IMR-90 (cell line): ENCODE measurements at regions not wholly inside any gene's neighbourhood (a gene's known extent, or its start where the extent isn't known, plus 50 kb on each side); places are given as distances from the start of the nearest gene placed in this dataset.

ENCODE experiments used
- ATAC-seq: fragments of 200-7000 bp; cut with Tn5 transposase; 2 replicates; pipeline ENCODE4 v1.9.1; 2020; ENCODE audit warnings: low read depth, mild to moderate bottlenecking, moderate library complexity
- BruUV-seq: library from RNA; stranded (reverse); fragments of 400-500 nt; replicated peaks from 2 replicates; lab custom pipeline; 2021; lab: Mats Ljungman, UMichigan
- CTCF ChIA-PET: fragments of 300-600 bp; formaldehyde crosslinking; extraction: SDS; loops from one replicate; lab custom pipeline; 2021; ENCODE audit warnings: antibody characterized with exemption; lab: Yijun Ruan, JAX
- POLR2A ChIA-PET: fragments of 300-600 bp; sonication (Branson Sonifier 250); formaldehyde crosslinking; loops from one replicate; lab custom pipeline; 2022; ENCODE audit warnings: antibody characterized with exemption; ENCODE audit not compliant: unreplicated experiment; lab: Charles Lee
- DNase-seq: peaks from one replicate; pipeline ENCODE4 v3.0.0; 2013
- H2AFZ ChIP-seq: replicated peaks from 2 replicates; pipeline ENCODE3; 2013; ENCODE audit warnings: low read length, mild to moderate bottlenecking; ENCODE audit not compliant: poor library complexity
- H2AK5ac ChIP-seq: 2 replicates; pipeline ENCODE4 v1.6.1; 2013; ENCODE audit warnings: low read depth, low read length, inconsistent platforms
- H2AK9ac ChIP-seq: replicated peaks from 2 replicates; pipeline ENCODE3; 2013; ENCODE audit warnings: mild to moderate bottlenecking, low read depth, low read length, moderate library complexity; ENCODE audit not compliant: poor library complexity
- H2BK120ac ChIP-seq: 2 replicates; pipeline ENCODE4 v1.6.1; 2013; ENCODE audit warnings: low read depth, low read length, inconsistent platforms
- H2BK15ac ChIP-seq: 3 replicates; pipeline ENCODE4 v1.6.1; 2013; ENCODE audit warnings: low read depth, low read length, inconsistent platforms
- H2BK20ac ChIP-seq: 2 replicates; pipeline ENCODE4 v1.6.1; 2013; ENCODE audit warnings: low read depth, mild to moderate bottlenecking, inconsistent platforms, low read length, moderate library complexity
- H2BK5ac ChIP-seq: 2 replicates; pipeline ENCODE4 v1.6.1; 2013; ENCODE audit warnings: mild to moderate bottlenecking, low read depth, low read length, inconsistent platforms; ENCODE audit not compliant: poor library complexity, severe bottlenecking
- H3K14ac ChIP-seq: replicated peaks from 2 replicates; pipeline ENCODE4 v1.6.1; 2013; ENCODE audit warnings: low read depth, low read length, inconsistent platforms
- H3K18ac ChIP-seq: 2 replicates; pipeline ENCODE4 v1.6.1; 2013; ENCODE audit warnings: low read depth, low read length, control low read depth
- H3K23ac ChIP-seq: 2 replicates; pipeline ENCODE4 v1.6.1; 2013; ENCODE audit warnings: low read depth, low read length, inconsistent platforms
- H3K27ac ChIP-seq: 2 replicates; pipeline ENCODE4 v1.5.1; 2013; ENCODE audit warnings: mild to moderate bottlenecking, control low read depth, low read length; ENCODE audit not compliant: insufficient read depth
- H3K27me3 ChIP-seq: 2 replicates; pipeline ENCODE4 v1.6.1; 2013; ENCODE audit warnings: low read length; ENCODE audit not compliant: control insufficient read depth, insufficient read depth
- H3K36me3 ChIP-seq: 2 replicates; pipeline ENCODE4 v1.6.1; 2013; ENCODE audit warnings: low read length, mixed read lengths; ENCODE audit not compliant: control insufficient read depth, insufficient read depth
- H3K4ac ChIP-seq: 2 replicates; pipeline ENCODE4 v1.6.1; 2013; ENCODE audit warnings: low read depth, low read length, inconsistent platforms
- H3K4me1 ChIP-seq: 2 replicates; pipeline ENCODE4 v1.6.1; 2013; ENCODE audit warnings: low read length, mixed read lengths; ENCODE audit not compliant: control insufficient read depth, insufficient read depth
- H3K4me2 ChIP-seq: 2 replicates; pipeline ENCODE4 v1.6.1; 2013; ENCODE audit warnings: low read depth, mild to moderate bottlenecking, control low read depth, low read length, moderate library complexity
- H3K4me3 ChIP-seq: 2 replicates; pipeline ENCODE4 v1.5.1; 2013; ENCODE audit warnings: low read depth, mild to moderate bottlenecking, control low read depth, low read length, moderate library complexity; ENCODE audit not compliant: insufficient read depth
- H3K56ac ChIP-seq: 2 replicates; pipeline ENCODE4 v1.6.1; 2013; ENCODE audit warnings: low read length, inconsistent platforms; ENCODE audit not compliant: insufficient read depth; ENCODE audit errors: extremely low read depth
- H3K79me1 ChIP-seq, 2 experiments: 2 replicates each; pipeline ENCODE4 v1.6.1; 2013; ENCODE audit warnings: low read length in 2 of 2, inconsistent platforms in 1 of 2, low read depth in 1 of 2
- H3K9ac ChIP-seq: 2 replicates; pipeline ENCODE4 v1.6.1; 2013; ENCODE audit warnings: low read depth, low read length, control low read depth
- H3K9me1 ChIP-seq: 2 replicates; pipeline ENCODE4 v1.6.1; 2013; ENCODE audit warnings: low read length, inconsistent platforms; ENCODE audit not compliant: insufficient read depth
- H3K9me3 ChIP-seq: 2 replicates; pipeline ENCODE4 v1.6.1; 2013; ENCODE audit warnings: low read length; ENCODE audit not compliant: control insufficient read depth, insufficient read depth
- H4K20me1 ChIP-seq: 2 replicates; pipeline ENCODE4 v1.6.1; 2013; ENCODE audit warnings: low read length, inconsistent platforms; ENCODE audit not compliant: insufficient read depth
- H4K5ac ChIP-seq: 2 replicates; pipeline ENCODE4 v1.6.1; 2013; ENCODE audit warnings: mild to moderate bottlenecking, low read depth, low read length, control low read depth
- H4K8ac ChIP-seq, 2 experiments: 2 replicates each; pipeline ENCODE4 v1.6.1; 2013; ENCODE audit warnings: low read depth in 2 of 2, low read length in 2 of 2, control low read depth in 1 of 2, inconsistent platforms in 1 of 2
- H4K91ac ChIP-seq: 2 replicates; pipeline ENCODE4 v1.6.1; 2013; ENCODE audit warnings: low read depth, low read length, inconsistent platforms; ENCODE audit not compliant: insufficient read depth
- BHLHE40 ChIP-seq: fragments of 150-350 bp; IDR thresholded peaks from 2 replicates; pipeline ENCODE4 v1.6.1; 2016; ENCODE audit warnings: mild to moderate bottlenecking, low read depth, low read length
- CTCF ChIP-seq: conservative IDR thresholded peaks from 2 replicates; pipeline ENCODE4 v1.5.1; 2012; ENCODE audit warnings: mild to moderate bottlenecking, low read depth, low read length, improper control_type of control experiment
- ELK1 ChIP-seq: fragments of 150-350 bp; IDR thresholded peaks from 2 replicates; pipeline ENCODE4 v1.6.1; 2016; ENCODE audit warnings: low read depth, mild to moderate bottlenecking, low read length, moderate library complexity, borderline replicate concordance
- MAZ ChIP-seq: IDR thresholded peaks from 2 replicates; pipeline ENCODE4 v1.6.1; 2012; ENCODE audit warnings: low read depth, mild to moderate bottlenecking, low read length, improper control_type of control experiment, moderate library complexity, borderline replicate concordance
- NFE2L2 ChIP-seq: fragments of 150-350 bp; IDR thresholded peaks from 2 replicates; pipeline ENCODE4 v1.6.1; 2016; ENCODE audit warnings: low read depth, mild to moderate bottlenecking, low read length
- POLR2A ChIP-seq: IDR thresholded peaks from 2 replicates; pipeline ENCODE4 v1.6.1; 2012; ENCODE audit warnings: mild to moderate bottlenecking, low read depth, low read length
- RFX5 ChIP-seq: IDR thresholded peaks from 2 replicates; pipeline ENCODE4 v1.8.0; 2012; ENCODE audit warnings: low read depth, mild to moderate bottlenecking, low read length, moderate library complexity
- WGBS, 2 experiments: methylation state at CpG; one replicate each; pipeline versions ENCODE4 v1.1.5 to v1.1.7; 2013; ENCODE audit warnings: missing lambda C conversion rate in 2 of 2; ENCODE audit not compliant: insufficient read length in 1 of 2; ENCODE audit errors: extremely low coverage in 2 of 2; 5-methylcytosine and 5-hydroxymethylcytosine counted together
- dilution Hi-C: fragments of 300-500 bp; cut with HindIII; formaldehyde crosslinking; loops from one replicate; pipeline ENCODE4 v1.14.3; 2018; ENCODE audit warnings: low sequenced_read_pairs; ENCODE audit not compliant: unreplicated experiment
- in situ Hi-C: fragments of 300-500 bp; cut with MboI; formaldehyde crosslinking; loops from 3 replicates; pipeline ENCODE4 v1.14.3; 2019; ENCODE audit warnings: low sequenced_read_pairs, inconsistent platforms, mixed read lengths
- intact Hi-C: fragments of 100-400 bp; cut with micrococcal nuclease; formaldehyde crosslinking; loops from 2 replicates; pipeline ENCODE4 v1.10.0; 2022

GRCh38 chr2:84040281-84040680 is 418.8 kb downstream of the SUCLG1 start:
- CTCF ChIA-PET = no interaction called here
- no TSS peak for BruUV-seq
- in situ Hi-C loops = loop anchor here (25.0 kb wide), 1 partner anchor 822 kb away; no protein-coding TSS in a partner anchor

More at GRCh38 chr2:84040281-84040680, 418.8 kb downstream of the SUCLG1 start:
- Histone ChIP-seq H4K91ac (no peak overlapping the region), H2BK5ac (no peak overlapping the region), H2AK5ac (no peak overlapping the region), H3K56ac (no peak overlapping the region), H3K18ac (no peak overlapping the region), H2AFZ (no peak overlapping the region), H2AK9ac (no peak overlapping the region), H2BK120ac (no peak overlapping the region), H2BK20ac (no peak overlapping the region), H3K4me3 (no peak overlapping the region), H3K4ac (no peak overlapping the region), H3K23ac (no peak overlapping the region), H2BK15ac (no peak overlapping the region), H3K9ac (no peak overlapping the region), H3K4me1 (no peaks in the 10 kb centered on the region), H3K14ac (no peak overlapping the region), H3K27ac (no peak overlapping the region), H3K4me2 (no peak overlapping the region), H4K20me1 (no peaks in the 10 kb centered on the region), H3K9me1 (no peaks in the 10 kb centered on the region), H3K79me1 (no peaks in the 10 kb centered on the region), H3K9me3 (no peaks in the 10 kb centered on the region), H4K8ac (no peak overlapping the region), H3K36me3 (no peaks in the 10 kb centered on the region), H3K27me3 (no peaks in the 10 kb centered on the region), H4K5ac (no peak overlapping the region)
- 100% methylated on average over 1 of the region's 13 CpGs; no CpG with 5 or more reads in 1 of the 2 experiments for WGBS, 2 experiments
- intact Hi-C loops = no loop called here
- dilution Hi-C loops = no loop called here
- no peak for DNase-seq
- POLR2A ChIA-PET = no interaction called here
- TF ChIP-seq POLR2A = no peak
- TF ChIP-seq BHLHE40 = no peak
- TF ChIP-seq MAZ = no peak
- no peak for TF ChIP-seq RFX5
- TF ChIP-seq NFE2L2 = no peak
- no peak for TF ChIP-seq CTCF
- TF ChIP-seq ELK1 = no peak
- no peak for ATAC-seq
